ENCODE measurements at regions not wholly inside any gene's neighbourhood (a gene's known extent, or its start where the extent isn't known, plus 50 kb on each side); places are given as distances from the start of the nearest gene placed in this dataset.

GRCh38 chr11:13223112-13223511 is 54.5 kb upstream of the BMAL1 start:
- Histone ChIP-seq H2AFZ (ENCODE audit: insufficient read depth, low read length, poor library complexity) (peak overlapping the region; percentile 27), H2BK120ac (ENCODE audit: insufficient read depth, low read length, poor library complexity) (peak overlapping the region; percentile 74), H3K4me3 (ENCODE audit: low read depth, low read length) (no peak overlapping the region), H4K8ac (ENCODE audit: low read depth, low read length) (peak overlapping the region; percentile 26), H2AK5ac (ENCODE audit: low read length) (peak overlapping the region; percentile 52), H3K36me3 (ENCODE audit: control insufficient read depth in 1 of 2, insufficient read depth in 2 of 2, low read length in 2 of 2) (no peaks in the 10 kb centered on the region), H3K79me2 (ENCODE audit: control insufficient read depth, insufficient read depth, low read length, poor library complexity) (no peaks in the 10 kb centered on the region), H3K14ac (ENCODE audit: low read length) (peak overlapping the region; percentile 73), H3K18ac (ENCODE audit: low read length) (peak overlapping the region; percentile 60), H3K9me3 (ENCODE audit: insufficient read depth, low read depth, low read length) (no peaks in the 10 kb centered on the region), H3K4ac (ENCODE audit: low read depth, low read length) (no peak overlapping the region), H3K79me1 (ENCODE audit: low read length) (peaks cover 43% of the 10 kb centered on the region), H3K27ac (ENCODE audit: low read depth, low read length) (peak overlapping the region; percentile 88), H3K4me1 (ENCODE audit: control insufficient read depth in 1 of 2, insufficient read depth in 2 of 2, low read length in 2 of 2) (peaks cover 19 to 22% of the 10 kb centered on the region in 2 experiments), H3K23ac (ENCODE audit: low read length) (no peak overlapping the region), H2BK5ac (ENCODE audit: low read depth, low read length, poor library complexity) (peak overlapping the region; percentile 88), H3K9ac (ENCODE audit: low read length) (no peak overlapping the region), H3K4me2 (ENCODE audit: low read length) (no peak overlapping the region), H3K27me3 (ENCODE audit: insufficient read depth, low read length) (no peaks in the 10 kb centered on the region), H2BK12ac (ENCODE audit: low read length) (peak overlapping the region; percentile 81), H4K91ac (ENCODE audit: low read depth, low read length) (peak overlapping the region; percentile 91), H4K12ac (ENCODE audit: low read depth, low read length) (no peak overlapping the region)
- no peak for DNase-seq
- no CpG with 5 or more reads among the region's 5 CpGs for WGBS (ENCODE audit: extremely low coverage, insufficient coverage, insufficient read length)

GRCh38 chr11:13224324-13224723 is 53.3 kb upstream of the BMAL1 start:
- no CpG with 5 or more reads among the region's 1 CpG for WGBS (ENCODE audit: extremely low coverage, insufficient coverage, insufficient read length)
- Histone ChIP-seq H2BK120ac (ENCODE audit: insufficient read depth, low read length, poor library complexity) (peak overlapping the region; percentile 5), H3K36me3 (ENCODE audit: control insufficient read depth in 1 of 2, insufficient read depth in 2 of 2, low read length in 2 of 2) (no peaks in the 10 kb centered on the region), H4K91ac (ENCODE audit: low read depth, low read length) (no peak overlapping the region), H4K12ac (ENCODE audit: low read depth, low read length) (no peak overlapping the region), H3K79me2 (ENCODE audit: control insufficient read depth, insufficient read depth, low read length, poor library complexity) (no peaks in the 10 kb centered on the region), H2AK5ac (ENCODE audit: low read length) (no peak overlapping the region), H2AFZ (ENCODE audit: insufficient read depth, low read length, poor library complexity) (no peak overlapping the region), H3K27ac (ENCODE audit: low read depth, low read length) (peak overlapping the region; percentile 4), H3K27me3 (ENCODE audit: insufficient read depth, low read length) (no peaks in the 10 kb centered on the region), H3K4me3 (ENCODE audit: low read depth, low read length) (no peak overlapping the region), H3K79me1 (ENCODE audit: low read length) (peaks cover 43% of the 10 kb centered on the region), H2BK5ac (ENCODE audit: low read depth, low read length, poor library complexity) (no peak overlapping the region), H3K4me2 (ENCODE audit: low read length) (no peak overlapping the region), H3K9me3 (ENCODE audit: insufficient read depth, low read depth, low read length) (no peaks in the 10 kb centered on the region), H3K14ac (ENCODE audit: low read length) (no peak overlapping the region), H3K4ac (ENCODE audit: low read depth, low read length) (no peak overlapping the region), H2BK12ac (ENCODE audit: low read length) (no peak overlapping the region), H3K23ac (ENCODE audit: low read length) (no peak overlapping the region), H3K9ac (ENCODE audit: low read length) (no peak overlapping the region), H4K8ac (ENCODE audit: low read depth, low read length) (no peak overlapping the region), H3K18ac (ENCODE audit: low read length) (no peak overlapping the region), H3K4me1 (ENCODE audit: control insufficient read depth in 1 of 2, insufficient read depth in 2 of 2, low read length in 2 of 2) (peaks cover 19 to 22% of the 10 kb centered on the region in 2 experiments)
- DNase-seq, result peak; percentile 60 to 91

- Histone ChIP-seq H2BK120ac (ENCODE audit: insufficient read depth, low read length, poor library complexity) (peak overlapping the region; percentile 88), H2BK5ac (ENCODE audit: low read depth, low read length, poor library complexity) (peak overlapping the region; percentile 73), H3K18ac (ENCODE audit: low read length) (peak overlapping the region; percentile 6), H3K9ac (ENCODE audit: low read length) (no peak overlapping the region), H2BK12ac (ENCODE audit: low read length) (peak overlapping the region; percentile 72), H3K4me1 (ENCODE audit: control insufficient read depth in 1 of 2, insufficient read depth in 2 of 2, low read length in 2 of 2) (peaks cover 14 to 20% of the 10 kb centered on the region in 2 experiments), H4K91ac (ENCODE audit: low read depth, low read length) (peak overlapping the region; percentile 88), H3K14ac (ENCODE audit: low read length) (peak overlapping the region; percentile 46), H3K4me3 (ENCODE audit: low read depth, low read length) (no peak overlapping the region), H2AFZ (ENCODE audit: insufficient read depth, low read length, poor library complexity) (no peak overlapping the region), H3K9me3 (ENCODE audit: insufficient read depth, low read depth, low read length) (no peaks in the 10 kb centered on the region), H3K27me3 (ENCODE audit: insufficient read depth, low read length) (no peaks in the 10 kb centered on the region), H4K8ac (ENCODE audit: low read depth, low read length) (peak overlapping the region; percentile 34), H2AK5ac (ENCODE audit: low read length) (peak overlapping the region; percentile 13), H3K4ac (ENCODE audit: low read depth, low read length) (peak overlapping the region; percentile 40), H3K79me1 (ENCODE audit: low read length) (peaks cover 34% of the 10 kb centered on the region), H3K36me3 (ENCODE audit: control insufficient read depth in 1 of 2, insufficient read depth in 2 of 2, low read length in 2 of 2) (no peaks in the 10 kb centered on the region), H3K27ac (ENCODE audit: low read depth, low read length) (peak overlapping the region; percentile 29), H4K12ac (ENCODE audit: low read depth, low read length) (no peak overlapping the region), H3K4me2 (ENCODE audit: low read length) (no peak overlapping the region), H3K79me2 (ENCODE audit: control insufficient read depth, insufficient read depth, low read length, poor library complexity) (no peaks in the 10 kb centered on the region), H3K23ac (ENCODE audit: low read length) (no peak overlapping the region)
- DNase-seq, result peak; percentile 55 to 90
- WGBS (ENCODE audit: extremely low coverage, insufficient coverage, insufficient read length), result no CpG with 5 or more reads among the region's 10 CpGs
Observed at GRCh38 chr11:13225038-13226001, 52.3 kb upstream of the BMAL1 start.

- Histone ChIP-seq H3K23ac (ENCODE audit: low read length) (no peak overlapping the region), H2BK5ac (ENCODE audit: low read depth, low read length, poor library complexity) (no peak overlapping the region), H3K4me2 (ENCODE audit: low read length) (no peak overlapping the region), H3K27me3 (ENCODE audit: insufficient read depth, low read length) (no peaks in the 10 kb centered on the region), H3K9me3 (ENCODE audit: insufficient read depth, low read depth, low read length) (no peaks in the 10 kb centered on the region), H3K79me2 (ENCODE audit: control insufficient read depth, insufficient read depth, low read length, poor library complexity) (no peaks in the 10 kb centered on the region), H3K4me1 (ENCODE audit: control insufficient read depth in 1 of 2, insufficient read depth in 2 of 2, low read length in 2 of 2) (peaks cover 7 to 14% of the 10 kb centered on the region in 2 experiments), H4K12ac (ENCODE audit: low read depth, low read length) (no peak overlapping the region), H2AFZ (ENCODE audit: insufficient read depth, low read length, poor library complexity) (no peak overlapping the region), H3K4ac (ENCODE audit: low read depth, low read length) (no peak overlapping the region), H2AK5ac (ENCODE audit: low read length) (no peak overlapping the region), H4K91ac (ENCODE audit: low read depth, low read length) (no peak overlapping the region), H3K36me3 (ENCODE audit: control insufficient read depth in 1 of 2, insufficient read depth in 2 of 2, low read length in 2 of 2) (no peaks in the 10 kb centered on the region), H3K79me1 (ENCODE audit: low read length) (peaks cover 24% of the 10 kb centered on the region), H3K9ac (ENCODE audit: low read length) (no peak overlapping the region), H2BK120ac (ENCODE audit: insufficient read depth, low read length, poor library complexity) (no peak overlapping the region), H3K27ac (ENCODE audit: low read depth, low read length) (no peak overlapping the region), H3K18ac (ENCODE audit: low read length) (no peak overlapping the region), H3K4me3 (ENCODE audit: low read depth, low read length) (no peak overlapping the region), H3K14ac (ENCODE audit: low read length) (no peak overlapping the region), H2BK12ac (ENCODE audit: low read length) (no peak overlapping the region), H4K8ac (ENCODE audit: low read depth, low read length) (no peak overlapping the region)
- no CpG with 5 or more reads among the region's 4 CpGs for WGBS (ENCODE audit: extremely low coverage, insufficient coverage, insufficient read length)
- peak in 1 of 2 donors; percentile 73 for DNase-seq
Observed at GRCh38 chr11:13227676-13228255, 49.8 kb upstream of the BMAL1 start.
